Gastroesophageal sphincter (tissue), 4 donors: ENCODE measurements at regions not wholly inside any gene's neighbourhood (a gene's known extent, or its start where the extent isn't known, plus 50 kb on each side); places are given as distances from the start of the nearest gene placed in this dataset.
"Not testable (repeated sequence)": the region's sequence is repeated elsewhere in the genome, so short reads cannot be mapped to it uniquely, and the experiment has no call there.

Experiments used
- ATAC-seq: fragments of 150-250 bp; one replicate; pipeline ENCODE4 v1.9.1; 2016; ENCODE audit warnings: mild to moderate bottlenecking, moderate library complexity
- H3K27ac ChIP-seq, 4 donors: fragments of 200-600 bp; sonication (generic) in 3 of 4; 1 replicate in 3 of 4; 2 replicates in 1 of 4; pipeline ENCODE4 v1.5.1; 2016 to 2019
- H3K27me3 ChIP-seq: fragments of 200-600 bp; sonication (generic); one replicate; pipeline ENCODE4 v1.5.1; 2019
- H3K36me3 ChIP-seq, 2 donors: fragments of 200-600 bp; sonication (generic); one replicate each; pipeline ENCODE4 v1.5.1; 2019; ENCODE audit warnings: control low read depth in 1 of 2
- H3K4me1 ChIP-seq, 3 donors: fragments of 200-600 bp; sonication (generic); 1 replicate in 2 of 3; 2 replicates in 1 of 3; pipeline ENCODE4 v1.5.1; 2016 to 2019; ENCODE audit warnings: control low read depth in 2 of 3
- H3K4me3 ChIP-seq, 2 donors: fragments of 200-600 bp; sonication (generic); one replicate each; pipeline ENCODE4 v1.5.1; 2019; ENCODE audit warnings: mild to moderate bottlenecking in 1 of 2, moderate library complexity in 1 of 2
- H3K9me3 ChIP-seq, 3 donors: fragments of 200-600 bp; sonication (generic); one replicate each; pipeline ENCODE4 v1.5.1; 2017 to 2019; ENCODE audit warnings: control low read depth in 2 of 3
- WGBS, 2 donors: methylation state at CpG; one replicate each; pipeline ENCODE4 v1.1.5; 2018; ENCODE audit warnings: low coverage in 1 of 2; 5-methylcytosine and 5-hydroxymethylcytosine counted together

DNA sequence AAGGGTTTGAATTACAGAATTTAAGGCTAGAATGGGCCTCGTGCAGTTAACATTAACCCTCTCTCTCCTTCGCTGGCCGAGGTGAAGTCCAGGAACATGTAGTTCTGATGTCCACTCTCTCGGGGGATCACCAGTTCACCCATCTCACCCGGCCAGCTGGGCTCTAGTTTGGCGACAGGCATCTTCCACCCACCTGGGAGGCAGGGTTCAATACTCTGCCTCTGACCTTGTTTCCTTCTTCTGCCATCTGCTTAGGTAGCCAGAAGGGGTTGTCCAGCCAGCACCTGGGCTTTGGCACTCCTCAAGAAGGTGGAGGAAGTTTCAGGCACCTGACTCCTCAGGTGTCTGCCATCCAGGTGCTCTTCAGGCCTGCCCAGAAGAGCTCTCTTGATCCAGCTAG lies 2857.8 kb downstream of the RPIA start:
- H3K4me1 ChIP-seq, H3K4me3 ChIP-seq, H3K27me3 ChIP-seq, ATAC-seq, H3K9me3 ChIP-seq, H3K27ac ChIP-seq, H3K36me3 ChIP-seq: not testable (repeated sequence)
- WGBS, 2 donors: 67 to 73% methylated on average over 5 to 6 of the region's 6 CpGs

DNA sequence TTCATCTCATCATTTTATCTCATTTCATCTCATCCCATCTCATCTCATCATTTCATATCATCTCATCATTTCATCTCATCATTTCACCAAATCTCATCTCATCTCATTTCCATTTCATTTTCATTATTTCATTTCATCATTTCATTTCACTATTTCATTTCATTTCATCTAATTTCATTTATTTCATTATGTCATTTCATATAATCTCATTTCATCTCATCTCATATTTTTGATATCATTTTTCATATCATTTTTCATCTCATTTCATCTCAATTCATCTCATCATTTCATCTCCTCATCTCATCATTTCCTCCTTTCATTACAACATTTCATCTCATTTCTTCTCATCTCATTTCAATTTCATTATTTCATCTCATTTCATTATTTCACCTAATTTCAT lies 2866.8 kb downstream of the RPIA start:
- H3K4me3 ChIP-seq, H3K27ac ChIP-seq, H3K27me3 ChIP-seq, H3K9me3 ChIP-seq, H3K36me3 ChIP-seq, H3K4me1 ChIP-seq, ATAC-seq: not testable (repeated sequence)

DNA sequence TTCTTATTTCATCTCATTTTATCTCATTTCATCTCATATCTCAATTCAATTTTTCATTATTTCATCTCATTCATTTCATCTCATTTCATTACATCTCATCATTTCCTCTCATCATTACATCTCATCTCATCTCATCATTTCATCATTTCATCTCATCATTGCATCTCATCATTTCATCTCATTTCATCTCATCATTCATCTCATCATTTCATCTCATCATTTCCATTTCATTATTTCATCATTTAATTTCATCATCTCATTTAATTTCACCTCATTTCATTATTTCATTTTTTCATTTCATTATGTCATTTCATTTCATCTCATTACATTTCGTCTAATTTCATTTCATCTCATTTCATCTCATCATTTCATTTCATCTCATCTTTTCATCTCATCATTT lies 2867.8 kb downstream of the RPIA start:
- H3K4me1 ChIP-seq, H3K9me3 ChIP-seq, H3K27ac ChIP-seq, H3K27me3 ChIP-seq, H3K36me3 ChIP-seq, H3K4me3 ChIP-seq, ATAC-seq: not testable (repeated sequence)
- 82 to 88% methylated on average over 1 of the region's 1 CpG for WGBS, 2 donors

DNA sequence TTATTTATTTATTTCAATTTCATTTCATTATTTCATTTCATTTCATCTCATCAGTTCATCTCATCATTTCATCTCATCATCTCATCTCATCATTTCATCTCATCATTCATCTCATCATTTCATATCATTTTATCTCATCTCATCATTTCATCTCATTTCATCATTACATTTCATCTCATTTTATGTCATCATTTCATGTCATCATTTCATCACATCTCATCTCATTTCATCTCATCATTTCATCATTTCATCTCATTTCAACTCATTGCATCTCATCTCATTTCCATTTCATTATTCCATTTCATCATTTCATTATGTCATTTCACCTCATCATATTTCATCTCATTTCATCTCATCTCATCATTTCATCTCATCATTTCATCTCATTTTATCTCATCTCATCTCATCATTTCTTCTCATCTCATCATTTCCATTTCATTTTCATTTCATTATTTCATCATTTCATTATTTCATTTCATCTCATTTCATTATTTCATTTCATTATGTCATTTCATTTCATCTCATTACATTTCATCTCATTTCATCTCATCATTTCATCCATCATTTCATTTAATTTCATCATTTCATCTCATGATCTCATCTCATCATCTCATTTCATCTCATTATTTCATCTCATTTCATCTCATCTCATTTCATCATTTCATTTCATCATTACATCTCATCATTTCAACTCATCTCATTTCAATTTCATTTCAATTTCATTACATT lies 2868.6 kb downstream of the RPIA start:
- not testable (repeated sequence) for H3K4me3 ChIP-seq, H3K36me3 ChIP-seq, H3K27me3 ChIP-seq, ATAC-seq, H3K27ac ChIP-seq, H3K4me1 ChIP-seq, H3K9me3 ChIP-seq

DNA sequence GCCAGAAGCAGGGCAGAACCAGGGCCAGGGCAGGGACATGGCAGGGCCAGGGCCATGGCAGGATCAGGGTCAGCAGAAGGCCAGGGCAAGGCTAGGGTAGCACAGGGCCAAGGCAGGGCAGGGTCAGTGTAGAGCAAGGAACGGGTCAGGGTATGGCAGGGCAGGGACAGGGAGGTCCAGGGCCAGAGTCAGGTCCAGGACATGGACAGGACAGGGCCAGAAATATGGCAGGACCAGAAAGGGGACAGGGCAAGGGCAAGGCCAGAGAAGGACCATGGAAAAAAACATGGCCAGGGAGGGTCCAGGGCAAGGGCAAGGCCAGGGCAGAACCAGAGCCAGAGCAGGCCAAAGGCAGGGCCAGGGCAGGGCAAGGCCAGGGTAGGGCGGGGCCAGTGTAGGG lies 2870.7 kb downstream of the RPIA start:
- H3K9me3 ChIP-seq, H3K27me3 ChIP-seq, H3K4me3 ChIP-seq, ATAC-seq, H3K4me1 ChIP-seq, H3K36me3 ChIP-seq, H3K27ac ChIP-seq: not testable (repeated sequence)
- WGBS, 2 donors: no CpG with 5 or more reads among the region's 2 CpGs

DNA sequence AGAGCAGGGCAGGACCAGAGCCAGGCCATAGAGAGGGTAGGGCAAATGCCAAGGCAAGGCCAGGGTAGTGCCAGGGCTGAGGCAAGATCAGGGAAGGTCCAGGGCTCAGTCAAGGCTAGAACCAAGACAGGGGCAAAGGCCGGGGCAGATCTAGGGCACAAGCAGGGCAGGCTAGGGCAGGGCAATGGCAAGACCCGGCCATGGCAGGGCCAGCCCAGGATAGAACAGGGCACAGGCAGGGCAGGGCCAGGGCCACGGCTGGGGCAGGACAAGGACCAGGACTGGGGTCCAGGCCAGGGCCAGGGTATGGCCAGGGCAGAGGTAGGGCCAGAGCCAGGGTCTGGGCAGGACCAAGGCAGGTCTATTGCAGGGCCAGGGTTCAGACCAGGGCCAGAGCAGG lies 2873.2 kb downstream of the RPIA start:
- H3K27ac ChIP-seq, H3K27me3 ChIP-seq, H3K9me3 ChIP-seq, H3K4me3 ChIP-seq, H3K4me1 ChIP-seq, ATAC-seq, H3K36me3 ChIP-seq: not testable (repeated sequence)
- WGBS, 2 donors: 73 to 87% methylated on average over 2 to 3 of the region's 3 CpGs

DNA sequence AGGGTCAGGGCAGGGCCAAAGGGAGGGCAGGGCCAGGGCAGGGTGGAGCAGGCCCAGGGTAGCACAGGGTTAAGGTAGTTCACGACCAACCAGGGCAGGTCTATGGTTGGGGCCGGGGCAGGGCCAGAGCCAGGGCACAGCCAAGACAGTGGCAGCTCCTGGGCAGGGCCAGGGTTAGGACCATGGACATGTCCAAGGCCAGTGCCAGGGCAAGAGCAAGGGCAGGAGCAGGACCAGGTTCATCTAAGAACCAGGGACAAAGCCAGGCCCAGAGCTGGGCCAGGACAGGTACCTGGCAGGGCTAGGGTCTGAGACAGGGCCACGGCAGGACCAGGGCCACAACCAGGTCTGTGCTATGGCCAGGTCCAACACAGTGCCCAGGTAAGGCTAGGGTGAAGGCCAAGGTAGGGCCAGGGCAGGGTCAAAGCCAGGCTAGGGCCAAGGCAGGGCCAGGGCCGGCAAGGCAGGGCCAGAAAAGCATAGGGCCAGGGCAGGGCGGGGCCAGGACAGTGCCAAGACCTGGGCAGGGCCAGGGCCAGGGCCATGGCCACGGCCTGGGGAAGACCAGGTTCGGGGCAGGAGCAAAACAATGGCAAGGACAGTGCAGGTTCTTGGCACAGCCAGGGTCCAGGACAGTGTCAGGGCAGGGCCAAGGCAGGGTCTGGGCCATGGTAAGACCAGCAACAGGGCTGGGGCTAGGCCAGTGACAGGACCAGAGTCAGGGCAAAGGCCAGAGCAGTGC lies 2874.4 kb downstream of the RPIA start:
- WGBS, 2 donors: 67% methylated on average over 3 of the region's 7 CpGs; no CpG with 5 or more reads in 1 of the 2 donors
- H3K27me3 ChIP-seq, H3K36me3 ChIP-seq, H3K27ac ChIP-seq, H3K9me3 ChIP-seq, H3K4me3 ChIP-seq, H3K4me1 ChIP-seq, ATAC-seq: not testable (repeated sequence)

DNA sequence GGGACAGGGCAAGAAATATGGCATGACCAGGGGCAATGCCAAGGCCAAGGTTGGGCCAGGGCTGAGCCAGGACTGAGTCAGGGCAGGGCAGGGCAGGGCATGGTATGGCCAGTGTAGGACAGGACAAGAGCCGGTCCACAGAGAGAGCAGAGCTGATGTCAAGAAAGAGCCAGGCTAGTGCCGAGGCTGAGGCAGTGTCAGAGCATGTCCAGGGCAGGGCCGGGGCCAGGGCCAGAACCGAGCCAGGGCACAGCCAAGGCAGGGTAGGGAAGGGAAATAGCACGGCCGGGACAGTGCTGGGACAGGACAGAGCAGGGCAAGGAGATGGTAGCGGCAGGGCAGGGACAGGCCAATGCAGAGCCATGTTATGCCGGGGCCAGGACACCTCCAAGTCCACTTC lies 2875.1 kb downstream of the RPIA start:
- H3K27me3 ChIP-seq, ATAC-seq, H3K36me3 ChIP-seq, H3K27ac ChIP-seq, H3K4me3 ChIP-seq, H3K4me1 ChIP-seq, H3K9me3 ChIP-seq: not testable (repeated sequence)
- no CpG with 5 or more reads among the region's 8 CpGs for WGBS, 2 donors

DNA sequence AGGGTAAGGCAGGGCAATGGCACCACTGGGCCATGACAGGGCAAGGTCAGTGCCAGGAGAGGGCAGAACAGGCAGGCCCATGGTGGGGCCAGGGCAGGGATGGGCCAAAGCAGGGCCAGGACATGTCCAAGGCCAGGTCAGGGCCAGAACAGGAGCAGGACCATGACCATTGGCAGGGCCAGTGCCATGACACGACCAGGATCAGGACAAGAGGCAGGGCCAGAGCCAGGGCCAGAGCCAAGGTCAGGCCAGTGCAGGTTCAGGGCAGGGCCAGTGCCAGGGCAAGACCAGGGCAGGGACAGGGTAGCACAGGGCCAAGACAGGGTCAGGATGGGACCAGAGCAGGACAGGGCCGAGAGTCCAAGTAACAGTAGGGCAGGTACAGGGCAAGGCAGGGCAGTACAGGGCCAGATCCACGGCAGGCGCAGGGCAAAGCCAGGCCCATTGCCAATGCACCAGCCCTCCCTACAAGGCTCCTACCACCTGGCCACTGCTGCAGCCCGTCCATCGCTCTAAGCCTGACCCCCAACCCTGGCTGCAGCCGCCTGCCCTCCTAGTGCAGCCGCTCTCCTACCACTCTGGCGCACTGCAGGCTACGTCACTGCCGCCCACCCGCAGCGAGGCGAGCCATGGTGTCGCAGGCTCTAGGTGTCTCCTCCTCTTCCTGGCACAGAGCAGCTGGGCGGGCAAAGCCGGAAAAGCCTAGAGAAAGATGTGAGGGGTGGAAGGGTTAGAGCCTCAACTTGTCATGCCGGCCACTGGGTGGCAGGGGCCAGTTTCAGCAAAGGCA lies 2876.3 kb downstream of the RPIA start:
- H3K4me1 ChIP-seq, H3K4me3 ChIP-seq, H3K9me3 ChIP-seq, H3K27me3 ChIP-seq, ATAC-seq, H3K27ac ChIP-seq, H3K36me3 ChIP-seq: not testable (repeated sequence)
- no CpG with 5 or more reads among the region's 18 CpGs for WGBS, 2 donors

DNA sequence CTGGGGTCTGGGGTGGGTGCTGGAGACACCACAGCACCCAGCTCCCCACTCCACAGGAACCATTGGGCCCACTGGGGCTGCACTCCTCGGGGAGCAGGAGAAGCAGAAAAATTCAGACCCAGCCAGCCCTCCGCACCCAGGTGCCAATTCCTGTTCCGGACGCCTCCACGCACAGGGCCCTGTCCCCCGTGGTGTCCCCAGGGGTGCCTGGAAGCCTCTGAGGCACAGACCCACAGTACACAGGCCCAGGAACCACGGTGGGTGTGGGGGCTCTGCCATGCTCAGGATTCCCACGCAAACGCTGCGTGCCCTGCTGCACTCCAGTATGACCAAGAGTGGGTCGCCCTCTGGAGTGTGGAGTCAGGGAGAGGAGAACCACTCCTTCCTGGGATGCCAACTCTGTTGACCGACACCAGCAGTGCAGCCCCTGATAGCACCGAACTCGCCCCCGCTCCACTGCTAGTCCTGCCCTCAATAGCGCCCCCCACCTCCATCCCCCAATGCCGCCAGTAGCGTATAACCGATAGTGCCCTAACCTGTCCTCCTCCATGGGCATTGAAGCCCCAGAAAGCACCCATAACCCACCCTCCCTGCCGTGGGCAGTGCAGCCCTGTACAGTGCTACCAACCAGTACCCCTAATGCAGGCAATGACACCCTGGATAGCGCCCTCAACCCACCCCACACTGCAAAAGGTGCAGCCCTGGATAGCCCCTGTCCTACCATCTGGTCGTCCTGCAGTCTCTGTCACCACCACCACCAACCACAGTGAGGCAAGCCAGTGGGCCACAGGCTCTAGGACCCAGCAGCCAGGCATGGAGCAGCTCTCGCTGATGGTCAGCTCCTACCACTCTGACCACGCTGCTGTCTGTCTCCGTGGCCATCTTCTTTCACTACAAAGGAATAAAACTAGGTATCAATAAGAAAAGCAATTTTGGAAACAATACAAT lies 2877.2 kb downstream of the RPIA start:
- H3K9me3 ChIP-seq, H3K4me3 ChIP-seq, H3K4me1 ChIP-seq, ATAC-seq, H3K36me3 ChIP-seq, H3K27ac ChIP-seq, H3K27me3 ChIP-seq: not testable (repeated sequence)
- 100% methylated on average over 1 of the region's 25 CpGs; no CpG with 5 or more reads in 1 of the 2 donors for WGBS, 2 donors

DNA sequence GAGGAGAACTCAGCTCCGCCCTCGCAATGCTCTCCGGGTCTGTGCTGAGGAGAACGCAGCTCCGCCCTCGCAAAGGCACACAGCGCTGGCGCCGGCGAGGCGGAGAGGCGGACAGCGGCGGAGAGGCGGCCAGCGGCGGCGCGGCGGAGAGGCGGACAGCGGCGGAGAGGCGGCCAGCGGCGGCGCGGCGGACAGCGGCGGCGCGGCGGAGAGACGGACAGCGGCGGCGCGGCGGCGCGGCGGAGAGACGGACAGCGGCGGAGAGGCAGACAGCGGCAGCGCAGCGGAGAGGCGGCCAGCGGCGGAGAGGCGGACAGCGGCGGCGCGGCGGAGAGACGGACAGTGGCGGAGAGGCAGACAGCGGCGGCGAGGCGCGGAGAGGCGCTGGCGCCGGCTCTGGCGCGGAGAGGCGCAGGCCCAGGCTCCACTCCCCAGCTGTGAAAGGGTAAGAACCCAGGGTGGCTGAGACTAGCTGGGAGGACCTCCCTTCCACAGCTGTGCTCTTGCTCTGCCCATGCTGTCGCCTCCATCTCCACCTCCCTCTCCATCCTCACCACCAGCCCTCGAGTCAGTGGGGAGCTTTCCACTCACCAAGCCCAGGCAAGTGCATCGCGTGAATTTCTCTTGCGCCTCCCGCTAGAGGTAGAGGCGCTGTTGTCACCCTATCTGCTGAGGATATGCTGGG lies 2879.9 kb downstream of the RPIA start:
- not testable (repeated sequence) for H3K9me3 ChIP-seq, ATAC-seq, H3K4me1 ChIP-seq, H3K36me3 ChIP-seq
- Histone ChIP-seq H3K27me3 (peaks cover 12% of the 10 kb centered on the region), H3K4me3 (peak overlapping the region in 1 of 2 donors; percentile 34), H3K27ac (peak overlapping the region in 1 of 4 donors; percentile 10)
- WGBS, 2 donors: 84% methylated on average over 22 of the region's 78 CpGs; no CpG with 5 or more reads in 1 of the 2 donors

DNA sequence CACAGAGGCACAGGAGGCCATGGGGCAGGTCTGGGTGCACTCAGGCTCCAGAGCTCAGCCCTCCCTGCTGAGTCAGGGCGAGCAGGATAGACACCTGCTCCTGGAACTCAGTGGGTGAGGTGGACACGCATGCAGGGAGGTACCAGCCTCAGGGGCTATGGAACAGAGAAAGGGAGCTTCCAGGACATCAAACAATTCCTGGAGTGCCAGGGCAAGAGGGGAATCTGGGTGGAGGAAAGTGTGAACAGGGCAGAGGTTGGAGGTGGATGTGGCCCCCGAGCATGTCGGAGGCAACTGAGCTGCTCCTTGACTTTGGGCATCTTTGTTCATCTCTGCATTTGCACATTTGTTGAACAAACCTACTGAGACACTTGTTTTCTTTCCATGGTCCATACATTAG lies 2881.5 kb downstream of the RPIA start:
- H3K4me3 ChIP-seq, H3K9me3 ChIP-seq, H3K36me3 ChIP-seq, H3K4me1 ChIP-seq, ATAC-seq, H3K27ac ChIP-seq, H3K27me3 ChIP-seq: not testable (repeated sequence)
- WGBS, 2 donors: 85 to 87% methylated on average over 3 of the region's 4 CpGs
